ENCODE measurements at regions not wholly inside any gene's neighbourhood (a gene's known extent, or its start where the extent isn't known, plus 50 kb on each side); places are given as distances from the start of the nearest gene placed in this dataset.
"Not testable (repeated sequence)": the region's sequence is repeated elsewhere in the genome, so short reads cannot be mapped to it uniquely, and the experiment has no call there.

DNA sequence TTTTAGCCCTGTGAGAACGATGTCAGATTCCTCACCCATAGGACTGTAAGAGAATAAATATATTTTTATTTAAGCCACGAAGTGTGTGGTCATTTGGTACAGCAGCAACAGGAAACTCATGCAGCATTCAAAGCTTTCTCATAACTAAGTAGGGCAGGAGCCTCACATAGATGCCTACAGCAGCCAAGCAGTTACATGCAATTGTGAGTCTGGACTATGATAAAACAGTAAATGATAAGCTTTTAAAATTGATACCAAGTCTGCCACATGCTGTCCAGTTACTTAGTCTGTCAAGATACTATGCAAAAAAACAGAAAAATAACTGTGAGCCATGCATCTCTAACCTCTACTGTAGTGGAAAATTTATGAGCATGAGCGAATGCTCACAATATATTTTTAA lies 359.6 kb downstream of the HS3ST1 start:
- Histone ChIP-seq H3K27ac (ENCODE audit: low read depth, low read length, poor library complexity, severe bottlenecking) (no peak overlapping the region), H3K36me3 (ENCODE audit: insufficient read depth, low read length, poor library complexity, severe bottlenecking) (no peaks in the 10 kb centered on the region), H3K4me1 (ENCODE audit: insufficient read depth, low read length, poor library complexity, severe bottlenecking) (no peaks in the 10 kb centered on the region), H3K27me3 (replicated peaks; ENCODE audit: insufficient read depth, low read depth, low read length, poor library complexity) (no peaks in the 10 kb centered on the region), H3K4me3 (ENCODE audit: low read depth, low read length, poor library complexity, severe bottlenecking) (no peak overlapping the region), H3K9me3 (ENCODE audit: low read depth, low read length, poor library complexity, severe bottlenecking) (peaks cover 15% of the 10 kb centered on the region)
- POLR2A ChIA-PET (ENCODE audit: low non-redundant PET) = no interaction called here
- TF ChIP-seq, protein P1, sequence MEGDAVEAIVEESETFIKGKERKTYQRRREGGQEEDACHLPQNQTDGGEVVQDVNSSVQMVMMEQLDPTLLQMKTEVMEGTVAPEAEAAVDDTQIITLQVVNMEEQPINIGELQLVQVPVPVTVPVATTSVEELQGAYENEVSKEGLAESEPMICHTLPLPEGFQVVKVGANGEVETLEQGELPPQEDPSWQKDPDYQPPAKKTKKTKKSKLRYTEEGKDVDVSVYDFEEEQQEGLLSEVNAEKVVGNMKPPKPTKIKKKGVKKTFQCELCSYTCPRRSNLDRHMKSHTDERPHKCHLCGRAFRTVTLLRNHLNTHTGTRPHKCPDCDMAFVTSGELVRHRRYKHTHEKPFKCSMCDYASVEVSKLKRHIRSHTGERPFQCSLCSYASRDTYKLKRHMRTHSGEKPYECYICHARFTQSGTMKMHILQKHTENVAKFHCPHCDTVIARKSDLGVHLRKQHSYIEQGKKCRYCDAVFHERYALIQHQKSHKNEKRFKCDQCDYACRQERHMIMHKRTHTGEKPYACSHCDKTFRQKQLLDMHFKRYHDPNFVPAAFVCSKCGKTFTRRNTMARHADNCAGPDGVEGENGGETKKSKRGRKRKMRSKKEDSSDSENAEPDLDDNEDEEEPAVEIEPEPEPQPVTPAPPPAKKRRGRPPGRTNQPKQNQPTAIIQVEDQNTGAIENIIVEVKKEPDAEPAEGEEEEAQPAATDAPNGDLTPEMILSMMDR (conservative IDR thresholded peaks at IDR 0.05; ENCODE audit: low read depth, low read length) = no peak
- no peak for TF ChIP-seq EZH2 (IDR thresholded peaks at IDR 0.05; ENCODE audit: borderline replicate concordance, low read depth, low read length, poor library complexity, severe bottlenecking)
- BruUV-seq (replicated peaks) = no TSS peak
- intact Hi-C loops (cut with micrococcal nuclease; ENCODE audit: unreplicated experiment) = no loop called here
- CTCF ChIA-PET = no interaction called here
- DNase-seq (ENCODE audit: low spot score) = no peak

DNA sequence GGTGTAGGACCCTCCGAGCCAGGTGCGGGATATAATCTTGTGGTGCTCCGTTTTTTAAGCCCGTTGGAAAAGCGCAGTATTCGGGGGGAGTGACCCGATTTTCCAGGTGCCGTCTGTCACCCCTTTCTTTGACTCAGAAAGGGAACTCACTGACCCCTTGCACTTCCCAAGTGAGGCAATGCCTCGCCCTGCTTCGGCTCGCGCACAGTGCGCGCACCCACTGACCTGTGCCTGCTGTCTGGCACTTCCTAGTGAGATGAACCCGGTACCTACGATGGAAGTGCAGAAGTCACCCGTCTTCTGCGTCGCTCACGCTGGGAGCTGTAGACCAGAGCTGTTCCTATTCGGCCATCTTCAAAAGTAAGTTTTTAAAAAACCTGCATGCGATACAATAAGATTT lies 362.1 kb downstream of the HS3ST1 start:
- H3K36me3 ChIP-seq (ENCODE audit: insufficient read depth, low read length, poor library complexity, severe bottlenecking); H3K27me3 ChIP-seq (replicated peaks; ENCODE audit: insufficient read depth, low read depth, low read length, poor library complexity); DNase-seq (ENCODE audit: low spot score); BruUV-seq (replicated peaks); H3K4me3 ChIP-seq (ENCODE audit: low read depth, low read length, poor library complexity, severe bottlenecking); CTCF ChIA-PET; POLR2A ChIA-PET (ENCODE audit: low non-redundant PET); H3K4me1 ChIP-seq (ENCODE audit: insufficient read depth, low read length, poor library complexity, severe bottlenecking); intact Hi-C loops (cut with micrococcal nuclease; ENCODE audit: unreplicated experiment); H3K27ac ChIP-seq (ENCODE audit: low read depth, low read length, poor library complexity, severe bottlenecking): not testable (repeated sequence)
- peaks cover 12% of the 10 kb centered on the region for H3K9me3 ChIP-seq (ENCODE audit: low read depth, low read length, poor library complexity, severe bottlenecking)

DNA sequence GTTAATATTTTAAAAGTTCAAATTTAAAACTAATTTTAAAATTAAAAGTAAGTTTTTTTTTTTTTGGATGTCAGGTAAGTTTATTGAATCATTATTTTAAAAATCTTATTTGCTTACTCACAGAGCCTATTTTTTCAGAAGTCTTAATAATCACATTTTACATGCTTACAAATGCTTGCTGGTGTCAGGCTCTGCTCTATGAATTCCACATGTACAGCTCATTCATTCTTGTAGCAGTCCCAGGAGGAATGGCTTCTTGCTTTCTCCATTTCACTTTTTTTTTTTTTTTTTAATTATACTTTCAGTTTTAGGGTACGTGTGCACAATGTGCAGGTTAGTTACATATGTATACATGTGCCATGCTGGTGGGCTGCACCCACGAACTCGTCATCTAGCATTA lies 368.1 kb downstream of the HS3ST1 start:
- CTCF ChIA-PET; H3K4me1 ChIP-seq (ENCODE audit: insufficient read depth, low read length, poor library complexity, severe bottlenecking); DNase-seq (ENCODE audit: low spot score); intact Hi-C loops (cut with micrococcal nuclease; ENCODE audit: unreplicated experiment); H3K36me3 ChIP-seq (ENCODE audit: insufficient read depth, low read length, poor library complexity, severe bottlenecking); BruUV-seq (replicated peaks); H3K9me3 ChIP-seq (ENCODE audit: low read depth, low read length, poor library complexity, severe bottlenecking); H3K4me3 ChIP-seq (ENCODE audit: low read depth, low read length, poor library complexity, severe bottlenecking); H3K27me3 ChIP-seq (replicated peaks; ENCODE audit: insufficient read depth, low read depth, low read length, poor library complexity); H3K27ac ChIP-seq (ENCODE audit: low read depth, low read length, poor library complexity, severe bottlenecking); POLR2A ChIA-PET (ENCODE audit: low non-redundant PET): not testable (repeated sequence)

DNA sequence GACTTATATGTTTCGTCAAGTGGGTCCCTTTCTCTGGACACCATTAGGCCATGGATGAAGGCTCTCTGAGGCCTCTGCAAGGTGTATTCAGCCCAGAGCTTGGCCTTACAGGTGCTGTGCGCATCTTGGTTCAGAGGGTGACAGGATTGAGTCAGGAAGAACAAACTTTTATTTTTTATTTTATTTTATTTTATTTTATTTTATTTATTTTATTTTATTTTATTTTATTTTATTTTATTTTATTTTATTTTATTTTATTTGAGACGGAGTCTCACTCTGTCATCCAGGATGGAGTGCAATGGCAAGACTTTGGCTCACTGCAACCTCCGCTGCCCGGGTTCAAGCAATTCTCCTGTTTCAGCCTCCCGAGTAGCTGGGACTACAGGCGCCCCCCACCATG lies 370.4 kb upstream of the CLNK start:
- POLR2A ChIA-PET (ENCODE audit: low non-redundant PET); H3K36me3 ChIP-seq (ENCODE audit: insufficient read depth, low read length, poor library complexity, severe bottlenecking); intact Hi-C loops (cut with micrococcal nuclease; ENCODE audit: unreplicated experiment); BruUV-seq (replicated peaks); CTCF ChIA-PET; H3K4me3 ChIP-seq (ENCODE audit: low read depth, low read length, poor library complexity, severe bottlenecking); H3K27me3 ChIP-seq (replicated peaks; ENCODE audit: insufficient read depth, low read depth, low read length, poor library complexity); H3K4me1 ChIP-seq (ENCODE audit: insufficient read depth, low read length, poor library complexity, severe bottlenecking); H3K27ac ChIP-seq (ENCODE audit: low read depth, low read length, poor library complexity, severe bottlenecking); DNase-seq (ENCODE audit: low spot score): not testable (repeated sequence)
- peaks cover 25% of the 10 kb centered on the region for H3K9me3 ChIP-seq (ENCODE audit: low read depth, low read length, poor library complexity, severe bottlenecking)

DNA sequence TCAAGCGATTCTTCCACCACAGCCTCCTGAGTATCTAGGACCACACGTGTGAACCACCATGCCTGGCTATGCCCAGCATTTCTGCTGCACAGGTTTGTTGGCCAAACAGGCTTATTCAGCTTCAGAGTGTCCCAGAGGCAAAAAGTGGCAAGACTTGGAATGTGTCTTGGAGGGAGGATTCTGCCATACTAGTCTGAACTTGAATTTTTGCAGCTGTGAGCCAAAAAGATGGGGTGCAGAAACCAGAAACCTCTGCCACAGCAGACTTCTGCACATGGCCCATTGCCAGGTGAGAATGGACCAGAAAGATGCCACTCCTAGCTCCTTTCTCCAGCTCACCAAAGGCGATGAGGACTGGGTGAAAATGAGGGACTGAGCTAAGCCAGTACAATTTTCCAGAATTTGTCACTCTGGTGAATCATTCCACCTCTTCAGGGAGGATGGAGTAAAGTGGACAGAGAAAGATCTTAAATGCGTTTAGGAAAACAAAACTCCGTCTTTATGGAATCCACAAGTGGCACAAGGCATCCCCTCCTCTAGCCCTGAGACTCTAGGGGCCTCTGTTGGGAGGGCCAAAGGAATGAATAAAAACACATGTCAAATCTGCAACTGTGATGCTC lies 369.1 kb upstream of the CLNK start:
- BruUV-seq (replicated peaks) = no TSS peak
- no peak overlapping the region for H3K27ac ChIP-seq (ENCODE audit: low read depth, low read length, poor library complexity, severe bottlenecking)
- no peaks in the 10 kb centered on the region for H3K4me1 ChIP-seq (ENCODE audit: insufficient read depth, low read length, poor library complexity, severe bottlenecking)
- no peak for DNase-seq (ENCODE audit: low spot score)
- TF ChIP-seq, protein P1 (conservative IDR thresholded peaks at IDR 0.05; ENCODE audit: low read depth, low read length) = no peak
- no peak for TF ChIP-seq EZH2 (IDR thresholded peaks at IDR 0.05; ENCODE audit: borderline replicate concordance, low read depth, low read length, poor library complexity, severe bottlenecking)
- H3K4me3 ChIP-seq (ENCODE audit: low read depth, low read length, poor library complexity, severe bottlenecking) = no peak overlapping the region
- intact Hi-C loops (cut with micrococcal nuclease; ENCODE audit: unreplicated experiment) = no loop called here
- ChIA-PET POLR2A (ENCODE audit: low non-redundant PET) (no interaction called here), CTCF (no interaction called here)
- H3K9me3 ChIP-seq (ENCODE audit: low read depth, low read length, poor library complexity, severe bottlenecking) = peaks cover 34% of the 10 kb centered on the region
- H3K36me3 ChIP-seq (ENCODE audit: insufficient read depth, low read length, poor library complexity, severe bottlenecking) = no peaks in the 10 kb centered on the region
- H3K27me3 ChIP-seq (replicated peaks; ENCODE audit: insufficient read depth, low read depth, low read length, poor library complexity) = no peaks in the 10 kb centered on the region

Measured in A673 (cell line).